ENCODE measurements at regions not wholly inside any gene's neighbourhood (a gene's known extent, or its start where the extent isn't known, plus 50 kb on each side); places are given as distances from the start of the nearest gene placed in this dataset.

DNA sequence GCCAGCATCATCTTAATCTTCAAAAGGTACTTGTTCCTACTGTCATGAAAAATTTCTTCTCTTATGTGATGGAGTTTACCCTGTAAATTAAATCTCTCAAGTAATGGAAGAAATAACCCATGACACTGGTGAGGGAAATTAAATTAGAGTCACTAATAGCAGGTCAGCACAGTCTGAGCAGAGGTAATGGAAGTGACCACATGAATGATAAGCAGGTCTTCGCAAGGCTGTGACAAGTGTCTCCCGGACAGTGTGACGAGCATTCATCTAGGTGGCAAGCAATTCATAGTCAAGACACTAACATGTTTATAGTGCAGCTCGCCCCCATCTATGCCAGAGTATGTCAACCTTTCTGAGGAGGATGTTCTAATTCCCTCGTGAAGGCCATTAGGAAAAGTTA, 249.2 kb downstream of the FRK start:
- no peaks in the 10 kb centered on the region for H3K36me3 Mint-ChIP-seq (ENCODE audit: insufficient read depth, unreplicated experiment)
- H3K4me3 Mint-ChIP-seq (ENCODE audit: unreplicated experiment), result no peak overlapping the region
- no peak for TF ChIP-seq CTCF (IDR thresholded peaks at IDR 0.05; ENCODE audit: unreplicated experiment)
- H3K4me1 Mint-ChIP-seq (ENCODE audit: insufficient read depth, unreplicated experiment), result no peaks in the 10 kb centered on the region
- H3K9me3 Mint-ChIP-seq (ENCODE audit: unreplicated experiment), result no peaks in the 10 kb centered on the region
- peaks cover 39% of the 10 kb centered on the region for H3K27me3 Mint-ChIP-seq (ENCODE audit: insufficient read depth, unreplicated experiment)
- H3K27ac Mint-ChIP-seq (ENCODE audit: low read depth, unreplicated experiment), result no peak overlapping the region
- intact Hi-C loops (cut with micrococcal nuclease), result no loop called here
- DNase-seq (ENCODE audit: unreplicated experiment), result no peak
- no TSS peak for BruUV-seq (replicated peaks)
- CTCF ChIA-PET, result interaction anchor here (0.7 kb wide), 1 partner anchor 289 kb away, joined by 5 read pairs; no protein-coding TSS in a partner anchor
- POLR2A ChIA-PET, result no interaction called here

- Mint-ChIP-seq H3K36me3 (ENCODE audit: insufficient read depth, unreplicated experiment) (no peaks in the 10 kb centered on the region), H3K9me3 (ENCODE audit: unreplicated experiment) (no peaks in the 10 kb centered on the region), H3K4me3 (ENCODE audit: unreplicated experiment) (no peak overlapping the region), H3K27me3 (ENCODE audit: insufficient read depth, unreplicated experiment) (peaks cover 83% of the 10 kb centered on the region), H3K4me1 (ENCODE audit: insufficient read depth, unreplicated experiment) (no peaks in the 10 kb centered on the region), H3K27ac (ENCODE audit: low read depth, unreplicated experiment) (no peak overlapping the region)
- no TSS peak for BruUV-seq (replicated peaks)
- ChIA-PET CTCF (no interaction called here), POLR2A (no interaction called here)
- TF ChIP-seq CTCF (IDR thresholded peaks at IDR 0.05; ENCODE audit: unreplicated experiment), result no peak
- intact Hi-C loops (cut with micrococcal nuclease), result no loop called here
- no peak for DNase-seq (ENCODE audit: unreplicated experiment)
These were observed 262.5 kb downstream of the FRK start for GRCh38 chr6:115798229-115798628.

DNA sequence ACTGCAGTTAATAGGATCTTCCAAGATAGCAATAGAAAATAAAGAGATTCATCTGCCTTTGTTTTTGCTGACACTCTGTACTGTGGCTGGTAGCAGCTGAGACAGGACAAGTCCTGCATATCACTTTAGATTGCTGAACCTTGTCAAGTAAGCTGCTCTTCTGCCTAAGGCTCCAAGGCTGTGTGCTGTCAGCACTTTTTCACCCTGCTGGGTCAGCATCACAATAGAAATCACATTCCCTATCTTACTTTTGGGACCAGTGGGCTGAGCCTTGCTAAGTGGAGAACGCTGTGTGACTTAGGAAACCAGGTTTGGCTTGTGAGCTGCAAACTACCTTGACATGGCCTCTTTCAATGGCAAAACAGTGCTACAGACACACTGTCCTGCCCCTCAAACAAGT, 263.9 kb downstream of the FRK start:
- TF ChIP-seq CTCF (IDR thresholded peaks at IDR 0.05; ENCODE audit: unreplicated experiment), result no peak
- no peaks in the 10 kb centered on the region for H3K4me1 Mint-ChIP-seq (ENCODE audit: insufficient read depth, unreplicated experiment)
- H3K9me3 Mint-ChIP-seq (ENCODE audit: unreplicated experiment), result no peaks in the 10 kb centered on the region
- no peaks in the 10 kb centered on the region for H3K36me3 Mint-ChIP-seq (ENCODE audit: insufficient read depth, unreplicated experiment)
- no TSS peak for BruUV-seq (replicated peaks)
- no peak overlapping the region for H3K4me3 Mint-ChIP-seq (ENCODE audit: unreplicated experiment)
- ChIA-PET POLR2A (no interaction called here), CTCF (no interaction called here)
- H3K27me3 Mint-ChIP-seq (ENCODE audit: insufficient read depth, unreplicated experiment), result peaks cover 69% of the 10 kb centered on the region
- intact Hi-C loops (cut with micrococcal nuclease), result no loop called here
- no peak for DNase-seq (ENCODE audit: unreplicated experiment)
- H3K27ac Mint-ChIP-seq (ENCODE audit: low read depth, unreplicated experiment), result no peak overlapping the region

DNA sequence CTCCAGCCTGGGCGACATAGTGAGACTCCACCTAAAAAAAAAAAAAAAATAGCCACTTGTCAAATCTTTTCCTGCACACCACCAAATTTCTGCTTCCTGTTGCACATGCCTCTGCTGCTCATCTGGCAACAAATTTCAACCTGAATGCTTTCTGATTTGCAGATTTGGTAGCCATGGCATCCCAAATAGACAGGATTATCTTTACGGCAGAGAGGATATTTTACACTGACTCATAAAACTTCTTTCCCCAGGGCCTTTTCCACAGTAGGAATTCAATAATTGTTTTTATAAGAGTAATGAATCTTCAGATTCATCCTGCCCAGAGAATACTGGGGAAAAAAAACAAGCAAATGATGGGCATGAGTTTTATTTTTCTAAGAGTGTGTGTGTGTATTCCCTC, 264.6 kb downstream of the FRK start:
- CTCF ChIA-PET, result no interaction called here
- no peak overlapping the region for H3K27ac Mint-ChIP-seq (ENCODE audit: low read depth, unreplicated experiment)
- H3K36me3 Mint-ChIP-seq (ENCODE audit: insufficient read depth, unreplicated experiment), result no peaks in the 10 kb centered on the region
- BruUV-seq (replicated peaks), result no TSS peak
- POLR2A ChIA-PET, result no interaction called here
- no peaks in the 10 kb centered on the region for H3K9me3 Mint-ChIP-seq (ENCODE audit: unreplicated experiment)
- H3K4me1 Mint-ChIP-seq (ENCODE audit: insufficient read depth, unreplicated experiment), result no peaks in the 10 kb centered on the region
- intact Hi-C loops (cut with micrococcal nuclease), result no loop called here
- no peak for DNase-seq (ENCODE audit: unreplicated experiment)
- H3K4me3 Mint-ChIP-seq (ENCODE audit: unreplicated experiment), result no peak overlapping the region
- peaks cover 62% of the 10 kb centered on the region for H3K27me3 Mint-ChIP-seq (ENCODE audit: insufficient read depth, unreplicated experiment)
- TF ChIP-seq CTCF (IDR thresholded peaks at IDR 0.05; ENCODE audit: unreplicated experiment), result no peak

Data from MCF 10A (cell line).